ENCODE measurements at regions not wholly inside any gene's neighbourhood (a gene's known extent, or its start where the extent isn't known, plus 50 kb on each side); places are given as distances from the start of the nearest gene placed in this dataset.

GRCh38 chr15:52879145-52879544 is 89.0 kb upstream of the ONECUT1 start:
- no peak overlapping the region for H2AFZ ChIP-seq (ENCODE audit: low read depth, low read length, poor library complexity, severe bottlenecking)
- RAD21 ChIA-PET (ENCODE audit: low non-redundant PET in 1 of 2, low total read pairs in 2 of 2, uncharacterized antibody in 2 of 2, unreplicated experiment in 2 of 2): no interaction called here
- H3K27ac ChIP-seq (ENCODE audit: low read depth, low read length): no peak overlapping the region
- H3K9ac ChIP-seq (ENCODE audit: low read length): no peak overlapping the region
- peaks cover 31% of the 10 kb centered on the region for H3K27me3 ChIP-seq (ENCODE audit: insufficient read depth, low read length)
- no peaks in the 10 kb centered on the region for H3K9me2 ChIP-seq (ENCODE audit: insufficient read depth)
- CTCF ChIA-PET: no interaction called here
- no peaks in the 10 kb centered on the region for H3K4me1 ChIP-seq (ENCODE audit: control insufficient read depth in 1 of 2, insufficient read depth in 2 of 2, low read length in 2 of 2)
- no peaks in the 10 kb centered on the region for H3K79me2 ChIP-seq (ENCODE audit: insufficient read depth, low read length)
- intact Hi-C loops (cut with micrococcal nuclease): no loop called here
- no peaks in the 10 kb centered on the region for H4K20me1 ChIP-seq (ENCODE audit: insufficient read depth)
- no peak for TF ChIP-seq ZBTB33 (IDR thresholded peaks at IDR 0.05; ENCODE audit: extremely low read depth, insufficient replicate concordance, low read length)
- no peak for TF ChIP-seq SP1 (IDR thresholded peaks at IDR 0.05; ENCODE audit: low read depth)
- TF ChIP-seq ZFX (IDR thresholded peaks at IDR 0.05): no peak
- no peak for TF ChIP-seq EZH2 (IDR thresholded peaks at IDR 0.05)
- no peak for TF ChIP-seq CTCF (IDR thresholded peaks at IDR 0.05 in 2 of 3, conservative IDR thresholded peaks at IDR 0.05 in 1 of 3; ENCODE audit: borderline replicate concordance in 1 of 3, insufficient read depth in 1 of 3, low read depth in 2 of 3, low read length in 2 of 3)
- no peak for TF ChIP-seq SRF (IDR thresholded peaks at IDR 0.05; ENCODE audit: low read depth)
- no peak for TF ChIP-seq POLR2AphosphoS5 (IDR thresholded peaks at IDR 0.05; ENCODE audit: low read depth, low read length)
- TF ChIP-seq SIN3A (IDR thresholded peaks at IDR 0.05; ENCODE audit: low read depth): no peak
- no peak for TF ChIP-seq FOSL1 (IDR thresholded peaks at IDR 0.05; ENCODE audit: low read depth)
- TF ChIP-seq EGR1 (IDR thresholded peaks at IDR 0.05; ENCODE audit: low read depth): no peak
- no peak for TF ChIP-seq YY1 (IDR thresholded peaks at IDR 0.05; ENCODE audit: extremely low read depth, insufficient replicate concordance, low read depth, low read length)
- no peak for TF ChIP-seq POLR2A (IDR thresholded peaks at IDR 0.05; ENCODE audit: borderline replicate concordance, extremely low read depth, insufficient read depth, insufficient read length)
- POLR2A ChIA-PET: no interaction called here
- no peak overlapping the region for H3K4me3 ChIP-seq (replicated peaks in 1 of 2; ENCODE audit: low read depth in 1 of 2, low read length in 2 of 2)
- ATAC-seq (no peak), DNase-seq (ENCODE audit: low read depth, low spot score) (no peak)
- BruUV-seq (replicated peaks): no TSS peak
- H3K36me3 ChIP-seq (ENCODE audit: control insufficient read depth in 1 of 2, insufficient read depth in 2 of 2, low read length in 2 of 2): no peaks in the 10 kb centered on the region
- H3K4me2 ChIP-seq (ENCODE audit: low read length): no peak overlapping the region
- no peaks in the 10 kb centered on the region for H3K9me3 ChIP-seq (ENCODE audit: control insufficient read depth in 1 of 2, insufficient read depth in 1 of 2, low read depth in 1 of 2, low read length in 2 of 2)
